ENCODE measurements at regions not wholly inside any gene's neighbourhood (a gene's known extent, or its start where the extent isn't known, plus 50 kb on each side); places are given as distances from the start of the nearest gene placed in this dataset.

DNA sequence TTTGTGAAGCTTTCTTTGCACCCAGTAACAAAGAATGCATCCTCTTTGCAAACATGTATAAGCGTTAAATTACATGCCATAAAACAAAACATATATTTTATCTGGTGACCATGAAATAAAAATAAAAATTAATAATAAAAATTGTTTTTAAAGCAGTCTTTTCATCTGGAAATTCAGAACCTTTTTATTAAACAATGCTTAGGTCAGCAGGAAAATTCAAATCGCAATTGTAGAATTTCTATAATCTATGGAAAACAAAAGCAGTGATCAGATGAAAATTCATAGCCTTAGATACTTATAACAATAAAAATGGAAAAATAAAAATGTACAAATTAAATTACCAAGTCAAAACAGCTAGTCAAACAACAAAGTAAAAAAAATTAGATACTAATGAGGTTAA lies 435.9 kb upstream of the CHAC2 start:
- ChIA-PET CTCF (no interaction called here), POLR2A (no interaction called here)
- Histone ChIP-seq H3K9me3 (ENCODE audit: control insufficient read depth, insufficient read depth, low read depth, low read length) (no peaks in the 10 kb centered on the region), H3K36me3 (ENCODE audit: control insufficient read depth in 2 of 2, insufficient read depth in 1 of 2, low read length in 2 of 2) (no peaks in the 10 kb centered on the region), H3K4me3 (ENCODE audit: low read depth, low read length) (no peak overlapping the region), H3K4me1 (ENCODE audit: control insufficient read depth, insufficient read depth, low read length) (no peaks in the 10 kb centered on the region), H3K27ac (ENCODE audit: extremely low read depth, low read depth, low read length) (no peak overlapping the region)
- no peak for TF ChIP-seq MYNN (tag by site-specific recombination; IDR thresholded peaks at IDR 0.05; ENCODE audit: borderline replicate concordance)
- TF ChIP-seq ZNF2 (tag by site-specific recombination; IDR thresholded peaks at IDR 0.05) = no peak
- TF ChIP-seq ZNF133 (tag by site-specific recombination; IDR thresholded peaks at IDR 0.05) = no peak
- no peak for TF ChIP-seq ZNF280C (tag by site-specific recombination; IDR thresholded peaks at IDR 0.05)
- TF ChIP-seq ZNF366 (tag by site-specific recombination; conservative IDR thresholded peaks at IDR 0.05) = no peak
- no peak for TF ChIP-seq ZNF391 (tag by site-specific recombination; IDR thresholded peaks at IDR 0.05; ENCODE audit: borderline replicate concordance, low read depth)
- TF ChIP-seq, protein P1, sequence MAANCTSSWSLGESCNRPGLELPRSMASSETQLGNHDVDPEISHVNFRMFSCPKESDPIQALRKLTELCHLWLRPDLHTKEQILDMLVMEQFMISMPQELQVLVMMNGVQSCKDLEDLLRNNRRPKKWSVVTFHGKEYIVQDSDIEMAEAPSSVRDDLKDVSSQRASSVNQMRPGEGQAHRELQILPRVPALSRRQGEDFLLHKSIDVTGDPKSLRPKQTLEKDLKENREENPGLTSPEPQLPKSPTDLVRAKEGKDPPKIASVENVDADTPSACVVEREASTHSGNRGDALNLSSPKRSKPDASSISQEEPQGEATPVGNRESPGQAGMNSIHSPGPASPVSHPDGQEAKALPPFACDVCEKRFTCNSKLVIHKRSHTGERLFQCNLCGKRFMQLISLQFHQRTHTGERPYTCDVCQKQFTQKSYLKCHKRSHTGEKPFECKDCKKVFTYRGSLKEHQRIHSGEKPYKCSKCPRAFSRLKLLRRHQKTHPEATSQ (tag by site-specific recombination; IDR thresholded peaks at IDR 0.05) = no peak
- no peak for TF ChIP-seq ZNF549 (tag by site-specific recombination; IDR thresholded peaks at IDR 0.05)
- TF ChIP-seq, protein P2, sequence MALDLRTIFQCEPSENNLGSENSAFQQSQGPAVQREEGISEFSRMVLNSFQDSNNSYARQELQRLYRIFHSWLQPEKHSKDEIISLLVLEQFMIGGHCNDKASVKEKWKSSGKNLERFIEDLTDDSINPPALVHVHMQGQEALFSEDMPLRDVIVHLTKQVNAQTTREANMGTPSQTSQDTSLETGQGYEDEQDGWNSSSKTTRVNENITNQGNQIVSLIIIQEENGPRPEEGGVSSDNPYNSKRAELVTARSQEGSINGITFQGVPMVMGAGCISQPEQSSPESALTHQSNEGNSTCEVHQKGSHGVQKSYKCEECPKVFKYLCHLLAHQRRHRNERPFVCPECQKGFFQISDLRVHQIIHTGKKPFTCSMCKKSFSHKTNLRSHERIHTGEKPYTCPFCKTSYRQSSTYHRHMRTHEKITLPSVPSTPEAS (tag by site-specific recombination; IDR thresholded peaks at IDR 0.05) = no peak
- TF ChIP-seq ZNF302 (tag by site-specific recombination; IDR thresholded peaks at IDR 0.05; ENCODE audit: low read depth) = no peak
- no peak for TF ChIP-seq HOXC10 (CRISPR knock-in tag; IDR thresholded peaks at IDR 0.05)

- Histone ChIP-seq H3K4me3 (ENCODE audit: low read depth, low read length) (no peak overlapping the region), H3K4me1 (ENCODE audit: control insufficient read depth, insufficient read depth, low read length) (no peaks in the 10 kb centered on the region), H3K27ac (ENCODE audit: extremely low read depth, low read depth, low read length) (no peak overlapping the region), H3K9me3 (ENCODE audit: control insufficient read depth, insufficient read depth, low read depth, low read length) (no peaks in the 10 kb centered on the region), H3K36me3 (ENCODE audit: control insufficient read depth in 2 of 2, insufficient read depth in 1 of 2, low read length in 2 of 2) (no peaks in the 10 kb centered on the region)
- CTCF ChIA-PET = interaction anchor here (0.6 kb wide), 1 partner anchor 494 kb away, joined by 3 read pairs; no protein-coding TSS in a partner anchor
- TF ChIP-seq SCRT2 (tag by site-specific recombination; IDR thresholded peaks at IDR 0.05) = no peak
- no peak for TF ChIP-seq PRDM10 (tag by site-specific recombination; IDR thresholded peaks at IDR 0.05)
- TF ChIP-seq BCL6B (tag by site-specific recombination; IDR thresholded peaks at IDR 0.05) = no peak
- no peak for TF ChIP-seq SETDB1 (IDR thresholded peaks at IDR 0.05; ENCODE audit: insufficient read length, low read length)
- TF ChIP-seq ZXDB (tag by site-specific recombination; IDR thresholded peaks at IDR 0.05) = no peak
- TF ChIP-seq EGR2 (tag by site-specific recombination; IDR thresholded peaks at IDR 0.05; ENCODE audit: low read depth) = no peak
- no peak for TF ChIP-seq SP2 (tag by site-specific recombination; IDR thresholded peaks at IDR 0.05)
- TF ChIP-seq, protein P3, sequence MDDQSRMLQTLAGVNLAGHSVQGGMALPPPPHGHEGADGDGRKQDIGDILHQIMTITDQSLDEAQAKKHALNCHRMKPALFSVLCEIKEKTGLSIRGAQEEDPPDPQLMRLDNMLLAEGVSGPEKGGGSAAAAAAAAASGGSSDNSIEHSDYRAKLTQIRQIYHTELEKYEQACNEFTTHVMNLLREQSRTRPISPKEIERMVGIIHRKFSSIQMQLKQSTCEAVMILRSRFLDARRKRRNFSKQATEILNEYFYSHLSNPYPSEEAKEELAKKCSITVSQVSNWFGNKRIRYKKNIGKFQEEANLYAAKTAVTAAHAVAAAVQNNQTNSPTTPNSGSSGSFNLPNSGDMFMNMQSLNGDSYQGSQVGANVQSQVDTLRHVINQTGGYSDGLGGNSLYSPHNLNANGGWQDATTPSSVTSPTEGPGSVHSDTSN (CRISPR knock-in tag; IDR thresholded peaks at IDR 0.05) = no peak
- no peak for TF ChIP-seq ZNF140 (tag by site-specific recombination; IDR thresholded peaks at IDR 0.05)
- TF ChIP-seq GLIS1 (tag by site-specific recombination; IDR thresholded peaks at IDR 0.05) = no peak
- no peak for TF ChIP-seq ZEB2 (tag by site-specific recombination; IDR thresholded peaks at IDR 0.05)
- POLR2A ChIA-PET = no interaction called here
Observed at GRCh38 chr2:53317861-53318260, 449.7 kb upstream of the CHAC2 start.
